Bone marrow (tissue), 2 donors: ENCODE measurements at regions not wholly inside any gene's neighbourhood (a gene's known extent, or its start where the extent isn't known, plus 50 kb on each side); places are given as distances from the start of the nearest gene placed in this dataset.

Experiments
- DNase-seq, 2 donors: peaks; one replicate each; lab custom pipeline; 2025; lab: John Stamatoyannopoulos, UW

- DNase-seq, result no peak
These were observed 120.7 kb downstream of the TBXT start for GRCh38 chr6:166046982-166047381.

DNA sequence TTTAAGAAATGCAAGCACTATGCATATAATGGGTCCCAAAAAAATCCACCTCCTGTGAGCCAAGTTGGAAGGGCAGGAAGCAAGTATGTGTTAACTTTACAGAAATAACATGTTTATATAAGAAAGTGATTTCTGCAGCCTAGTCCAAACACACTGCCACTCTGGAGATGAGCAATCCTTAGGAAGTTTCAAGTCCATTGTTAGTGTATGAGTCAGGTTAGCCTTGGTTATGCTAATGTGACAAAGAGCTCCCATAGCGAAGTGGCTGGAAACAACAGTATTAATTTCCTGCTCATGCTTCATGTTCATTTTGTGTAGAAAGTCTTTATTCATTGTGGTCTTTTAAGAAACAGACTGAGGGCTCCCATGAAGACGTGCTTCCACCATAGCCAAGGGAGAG is 121.4 kb downstream of the TBXT start:
- DNase-seq, result no peak

- no peak for DNase-seq
These were observed 121.8 kb downstream of the TBXT start for GRCh38 chr6:166045860-166046200.

DNA sequence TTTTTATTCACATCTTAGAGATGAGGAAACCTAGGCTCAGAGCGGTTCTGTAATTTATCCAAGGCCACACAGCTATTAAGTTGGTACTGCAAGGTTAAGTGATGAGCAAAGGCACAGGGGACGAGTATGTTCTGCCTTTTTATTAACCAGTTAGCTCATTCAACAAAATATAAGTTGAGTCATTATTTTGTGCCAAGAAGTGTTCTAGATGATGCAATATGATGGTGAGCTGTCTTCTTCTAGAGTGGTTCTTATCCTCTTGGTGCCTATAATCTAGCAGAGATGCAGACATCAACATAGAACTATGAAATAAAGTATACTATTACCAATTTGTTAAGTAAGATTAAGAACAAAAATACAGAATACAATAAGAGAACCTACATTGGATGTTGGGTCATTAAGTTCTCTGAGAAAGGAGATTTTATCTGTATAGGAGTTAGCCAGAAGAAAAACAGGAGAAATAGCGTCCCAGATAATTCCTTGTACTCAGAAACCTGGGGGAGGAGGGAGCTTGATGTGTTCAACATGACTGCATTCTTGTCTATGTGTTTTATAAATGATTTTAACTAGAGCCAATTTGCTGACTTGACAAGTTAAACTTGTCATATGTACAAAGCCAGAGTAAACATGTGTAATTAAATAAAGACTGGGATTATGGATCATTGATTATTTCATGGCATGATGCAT is 122.3 kb downstream of the TBXT start:
- no peak for DNase-seq

DNA sequence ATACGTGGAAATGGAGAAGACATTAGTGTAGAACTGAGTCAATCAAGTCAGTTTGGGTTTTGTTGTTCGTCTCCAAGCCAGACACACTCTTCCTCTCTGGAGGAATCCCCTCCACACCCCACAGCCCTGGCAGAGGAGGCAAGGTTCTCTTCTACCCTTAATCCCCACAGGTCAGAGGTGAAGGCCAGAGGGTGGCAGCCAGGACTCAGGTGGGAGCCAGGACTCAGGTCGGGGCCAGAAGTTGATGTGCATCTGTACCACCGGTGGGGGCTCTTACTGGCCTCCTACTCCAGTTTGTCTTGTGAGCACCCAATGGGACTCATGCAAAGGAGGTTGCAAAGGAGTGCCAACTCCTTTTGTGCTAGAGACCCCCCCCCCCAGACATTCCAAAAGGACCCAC is 126.4 kb downstream of the TBXT start:
- no peak for DNase-seq

GRCh38 chr6:166040292-166040691 is 127.4 kb downstream of the TBXT start:
- no peak for DNase-seq

DNA sequence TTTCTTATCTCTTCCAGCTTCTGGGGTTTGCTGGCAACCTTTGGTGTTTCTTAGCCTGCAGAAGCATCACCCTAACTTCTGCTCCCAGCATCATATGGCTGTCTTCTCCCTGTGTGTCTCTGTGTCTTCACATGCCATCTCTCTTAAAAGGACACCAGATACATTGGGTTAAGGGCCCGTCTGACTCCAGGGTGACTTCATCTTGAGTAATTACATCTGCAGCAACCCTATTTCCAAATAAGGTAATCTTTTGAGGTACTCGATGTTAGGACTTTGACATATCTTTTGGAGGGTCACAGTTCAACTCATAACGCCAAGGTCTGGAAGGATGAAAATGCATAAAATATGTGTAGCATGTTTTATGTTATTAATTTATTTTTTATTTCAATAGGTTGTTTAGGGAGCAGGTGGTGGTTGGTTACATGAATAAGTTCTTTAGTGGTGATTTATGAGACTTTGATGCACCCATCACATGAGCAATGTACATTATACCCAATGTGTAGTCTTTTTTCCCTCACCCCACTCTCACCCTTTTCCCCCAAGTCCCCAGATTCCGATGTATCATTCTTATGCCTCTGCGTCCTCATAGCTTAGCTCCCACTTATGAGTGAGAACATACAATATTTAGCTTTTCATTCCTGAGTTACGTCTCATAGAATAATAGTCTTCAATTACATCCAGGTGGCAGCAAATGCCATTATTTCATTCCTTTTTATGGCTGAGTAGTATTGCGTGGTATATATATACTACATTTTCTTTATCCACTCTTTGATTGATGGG is 131.1 kb downstream of the TBXT start:
- DNase-seq, result no peak

- DNase-seq, result no peak
These were observed 135.1 kb downstream of the TBXT start for GRCh38 chr6:166032366-166033200.

- DNase-seq, result no peak
These were observed 136.4 kb downstream of the TBXT start for GRCh38 chr6:166031275-166031674.

GRCh38 chr6:166029506-166029905 is 138.1 kb downstream of the TBXT start:
- no peak for DNase-seq

DNA sequence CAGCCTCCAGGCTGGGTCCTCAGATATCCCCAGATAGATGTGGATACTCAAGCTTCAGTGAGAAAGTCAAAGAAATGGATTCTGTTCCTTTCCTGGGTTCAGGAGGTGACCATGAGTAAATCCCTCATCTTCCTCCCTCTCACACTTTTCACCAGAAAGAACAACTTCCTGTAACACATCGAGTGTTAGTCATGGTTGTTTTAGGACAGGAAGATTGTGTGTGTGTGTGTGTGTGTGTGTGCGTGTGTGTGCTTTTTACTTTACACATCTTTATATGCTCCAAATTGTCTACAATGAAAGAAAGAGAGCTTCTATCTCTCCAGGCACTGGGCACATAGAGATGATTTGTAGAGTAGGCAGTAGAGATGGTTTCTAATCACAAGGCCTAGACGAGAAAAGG is 139.9 kb downstream of the TBXT start:
- DNase-seq, result no peak

DNA sequence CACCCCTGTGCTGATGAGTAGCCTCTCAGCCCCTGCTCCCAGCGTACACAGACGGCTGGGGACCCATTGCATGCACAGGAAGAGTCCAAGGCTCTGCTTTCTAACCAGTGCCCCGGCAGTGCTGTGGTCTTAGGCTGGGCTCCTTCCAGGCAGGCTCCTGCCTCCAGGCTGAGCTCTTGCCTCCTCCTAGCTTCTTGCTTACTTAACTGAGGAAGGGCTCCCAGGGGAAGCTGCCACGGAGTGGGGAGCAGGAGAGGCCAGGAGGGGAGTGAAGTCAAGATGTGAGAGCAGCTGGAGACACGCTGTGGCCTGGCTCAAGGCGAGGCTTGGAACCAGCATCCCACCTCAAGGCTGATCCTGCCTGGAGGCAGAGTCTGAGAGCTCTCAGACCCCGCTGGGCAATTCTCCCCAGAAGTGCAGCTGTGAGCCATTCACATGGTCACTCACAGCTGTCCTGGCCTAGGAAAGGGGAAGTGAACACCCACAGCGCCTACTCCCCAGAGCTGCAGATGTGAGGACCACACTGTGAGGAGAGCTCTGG is 141.0 kb downstream of the TBXT start:
- DNase-seq, result no peak

DNA sequence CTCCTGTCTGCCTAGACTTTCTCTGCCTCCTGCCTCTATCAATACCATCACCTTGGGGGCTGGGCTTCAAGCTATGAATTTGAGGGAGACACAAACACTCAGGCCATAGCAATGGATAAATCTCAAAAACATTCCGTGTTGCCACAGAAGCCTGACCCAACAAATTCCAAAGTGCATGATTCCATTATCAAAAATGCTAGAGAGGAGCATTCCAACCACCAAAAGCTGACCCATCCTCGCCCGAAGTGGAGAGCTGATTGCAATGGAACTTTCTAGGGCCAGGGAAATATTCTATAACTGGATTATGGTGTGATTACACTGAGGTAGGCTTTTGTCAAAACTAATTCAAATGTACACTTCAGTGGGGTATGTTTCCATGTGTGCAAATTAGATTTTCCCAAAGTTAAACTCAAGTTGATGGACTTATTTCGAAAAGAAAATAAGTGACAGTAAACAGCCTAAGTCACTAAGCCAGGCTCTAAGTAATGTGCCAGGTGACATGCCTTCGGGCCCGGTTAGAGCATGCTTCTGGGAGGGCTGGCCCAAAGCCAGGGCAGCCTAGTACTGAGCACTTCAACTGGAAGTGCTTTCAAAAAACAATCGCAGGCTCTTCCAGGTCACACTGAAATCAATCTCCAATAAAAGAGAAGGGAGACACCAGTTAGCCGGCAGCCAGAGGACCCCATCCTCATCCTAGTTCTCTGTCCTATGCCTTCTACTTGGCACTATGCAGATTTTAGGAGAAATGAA is 142.3 kb downstream of the TBXT start:
- no peak for DNase-seq

DNA sequence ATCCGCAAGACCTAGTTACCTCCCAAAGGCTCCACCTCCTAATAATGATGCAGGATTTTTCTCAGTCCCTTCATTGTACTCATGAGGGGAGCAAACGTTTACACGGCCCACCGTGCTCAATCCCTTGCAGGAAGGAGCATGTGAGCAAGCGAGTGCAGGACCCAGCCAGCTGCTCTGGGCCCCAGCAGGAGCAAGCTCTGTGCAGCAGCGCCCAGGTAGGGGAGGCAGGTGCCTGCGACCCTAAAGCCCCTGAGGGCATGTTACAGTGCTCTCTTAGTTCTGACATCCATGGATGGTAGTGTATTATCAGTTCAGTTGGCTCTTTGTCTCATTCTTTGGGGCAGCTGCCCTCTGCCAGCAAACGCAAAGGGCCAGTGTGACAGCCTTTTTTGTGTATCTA is 143.4 kb downstream of the TBXT start:
- no peak for DNase-seq

DNA sequence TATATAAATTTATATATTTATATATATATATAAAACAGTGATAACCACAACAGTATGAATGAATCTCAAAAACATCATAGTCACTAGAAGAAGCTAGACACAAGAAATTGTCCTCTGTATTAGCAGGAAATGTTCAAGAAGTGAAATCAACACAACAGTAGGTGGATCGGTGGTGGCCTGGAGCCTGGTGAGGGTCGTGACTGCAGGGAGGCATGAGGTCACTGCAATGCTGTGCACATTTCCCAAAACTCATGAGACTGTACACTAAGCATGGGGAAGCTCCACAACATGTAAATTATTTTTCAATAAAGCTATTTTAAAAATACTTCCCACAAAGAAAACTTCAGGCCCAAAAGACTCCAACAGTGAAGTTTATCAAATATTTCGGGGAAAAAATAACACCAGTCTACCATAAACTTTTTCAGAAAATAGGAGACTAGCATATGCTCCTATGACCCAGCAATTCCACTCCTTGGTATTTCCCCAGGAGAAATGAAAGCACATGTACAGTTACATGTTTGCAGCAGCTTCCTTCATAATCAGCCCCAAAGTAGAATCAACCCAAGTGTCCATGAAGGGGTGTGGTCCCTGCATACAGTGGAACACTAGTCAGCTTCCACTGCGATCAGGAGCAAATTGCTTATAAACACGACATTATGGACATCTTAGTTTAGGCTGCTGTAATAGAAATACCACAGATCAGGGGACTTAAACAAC is 144.2 kb downstream of the TBXT start:
- no peak for DNase-seq

GRCh38 chr6:166021429-166021828 is 146.2 kb downstream of the TBXT start:
- DNase-seq, result no peak

DNA sequence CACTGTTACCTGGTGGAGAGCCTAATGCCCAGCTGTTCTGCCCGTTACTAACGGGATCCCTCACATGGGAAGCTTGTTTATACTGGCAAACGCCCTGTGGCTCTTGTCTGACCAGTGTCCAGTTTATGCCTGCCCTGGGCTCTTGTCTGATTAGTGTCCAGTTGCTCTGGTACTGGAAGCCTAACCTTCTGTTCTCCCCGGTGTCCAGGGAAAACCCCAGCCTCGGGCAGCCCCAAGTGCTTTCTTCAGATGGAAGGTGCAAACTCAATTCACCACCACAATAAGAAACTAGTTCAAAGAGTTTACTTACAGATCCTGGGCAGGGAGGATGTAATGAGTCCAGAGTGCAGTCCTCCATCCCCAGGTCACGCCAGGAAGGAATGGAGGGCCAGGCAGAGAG is 148.4 kb downstream of the TBXT start:
- no peak for DNase-seq

GRCh38 chr6:166017032-166017635 is 150.5 kb downstream of the TBXT start:
- DNase-seq, result no peak

GRCh38 chr6:166014966-166015365 is 152.7 kb downstream of the TBXT start:
- no peak for DNase-seq

GRCh38 chr6:166010136-166010960 is 157.3 kb downstream of the TBXT start:
- DNase-seq, result no peak
